WTC11 (cell line): ENCODE measurements at regions not wholly inside any gene's neighbourhood (a gene's known extent, or its start where the extent isn't known, plus 50 kb on each side); places are given as distances from the start of the nearest gene placed in this dataset.

Experiments used
- ATAC-seq: fragments of 200-7000 bp; cut with Tn5 transposase; 2 replicates; pipeline ENCODE4 v1.10.0; 2021; ENCODE audit warnings: mild to moderate bottlenecking, moderate library complexity
- CTCF ChIA-PET: fragments of 300-600 bp; sonication (Branson Sonifier 250); formaldehyde crosslinking; loops from one replicate; lab custom pipeline; 2021; ENCODE audit warnings: antibody characterized with exemption; lab: Charles Lee
- POLR2A ChIA-PET: fragments of 350-600 bp; sonication (Branson Sonifier 250); formaldehyde crosslinking; loops from one replicate; lab custom pipeline; 2021; ENCODE audit warnings: antibody characterized with exemption; lab: Charles Lee
- DNase-seq: peaks from one replicate; pipeline ENCODE4 v3.0.0; 2021; ENCODE audit warnings: low spot score
- H3K27ac Mint-ChIP-seq: 2 replicates; pipeline ENCODE4 v1.8.0; 2021; ENCODE audit warnings: mixed read lengths
- H3K27me3 Mint-ChIP-seq: 2 replicates; pipeline ENCODE4 v1.8.0; 2021; ENCODE audit warnings: low read depth, mild to moderate bottlenecking, moderate library complexity, mixed read lengths
- H3K36me3 Mint-ChIP-seq: 2 replicates; pipeline ENCODE4 v1.8.0; 2021; ENCODE audit warnings: mixed read lengths
- H3K4me1 Mint-ChIP-seq: 2 replicates; pipeline ENCODE4 v1.8.0; 2022; ENCODE audit warnings: mixed read lengths
- H3K4me3 Mint-ChIP-seq: 2 replicates; pipeline ENCODE4 v1.8.0; 2021; ENCODE audit warnings: mild to moderate bottlenecking, moderate library complexity, mixed read lengths
- H3K9me3 Mint-ChIP-seq: 2 replicates; pipeline ENCODE4 v1.8.0; 2021; ENCODE audit warnings: mixed read lengths
- CBFB ChIP-seq: sonication (generic); formaldehyde crosslinking; IDR thresholded peaks from 2 replicates; pipeline ENCODE4 v1.8.1; 2022; ENCODE audit warnings: mild to moderate bottlenecking, low read depth, missing genetic modification reagents
- FOXJ3 ChIP-seq: sonication (generic); formaldehyde crosslinking; IDR thresholded peaks from 2 replicates; pipeline ENCODE4 v1.9.0; 2021; ENCODE audit warnings: missing genetic modification reagents, mild to moderate bottlenecking, borderline replicate concordance
- JUN ChIP-seq: sonication (generic); formaldehyde crosslinking; IDR thresholded peaks from 2 replicates; pipeline ENCODE4 v1.8.0; 2023; ENCODE audit warnings: mild to moderate bottlenecking, missing genetic modification reagents
- ZNF138 ChIP-seq: sonication (generic); formaldehyde crosslinking; conservative IDR thresholded peaks from 2 replicates; pipeline ENCODE4 v1.8.1; 2022; ENCODE audit warnings: mild to moderate bottlenecking, moderate library complexity, missing genetic modification reagents
- ZNF416 ChIP-seq: fragments of 250-450 bp; sonication (Bioruptor Pico); IDR thresholded peaks from 2 replicates; pipeline ENCODE4 v1.9.0; 2021; ENCODE audit warnings: mild to moderate bottlenecking, inconsistent platforms
- ZNF423 ChIP-seq: fragments of 250-450 bp; sonication (Bioruptor Pico); IDR thresholded peaks from 2 replicates; pipeline ENCODE4 v2.1.2; 2022; ENCODE audit warnings: mild to moderate bottlenecking, moderate library complexity
- ZNF671 ChIP-seq: fragments of 250-450 bp; sonication (Bioruptor Pico); IDR thresholded peaks from 2 replicates; pipeline ENCODE4 v1.8.0; 2021; ENCODE audit warnings: mild to moderate bottlenecking
- TF ChIP-seq, protein P1 (sequence below): sonication (generic); formaldehyde crosslinking; IDR thresholded peaks from 2 replicates; pipeline ENCODE4 v1.8.1; 2023; ENCODE audit warnings: mild to moderate bottlenecking, missing genetic modification reagents, borderline replicate concordance
- TF ChIP-seq, protein P2 (sequence below): sonication (generic); formaldehyde crosslinking; IDR thresholded peaks from 2 replicates; pipeline ENCODE4 v1.8.0; 2022; ENCODE audit warnings: mild to moderate bottlenecking, missing genetic modification reagents
- TF ChIP-seq, protein P3 (sequence below): fragments of 250-450 bp; sonication (Bioruptor Pico); IDR thresholded peaks from 2 replicates; pipeline ENCODE4 v1.9.0; 2021; ENCODE audit warnings: mild to moderate bottlenecking, borderline replicate concordance
- TF ChIP-seq, protein P4 (sequence below): fragments of 250-450 bp; sonication (Bioruptor Pico); IDR thresholded peaks from 2 replicates; pipeline ENCODE4 v1.9.0; 2021; ENCODE audit warnings: moderate library complexity, mild to moderate bottlenecking, inconsistent platforms, borderline replicate concordance
- TF ChIP-seq, protein P5 (sequence below): fragments of 250-450 bp; sonication (Bioruptor Pico); conservative IDR thresholded peaks from 2 replicates; pipeline ENCODE4 v1.9.0; 2021; ENCODE audit warnings: mild to moderate bottlenecking
- TF ChIP-seq, protein P6 (sequence below): fragments of 250-450 bp; sonication (Bioruptor Pico); IDR thresholded peaks from 2 replicates; pipeline ENCODE4 v1.9.0; 2021; ENCODE audit warnings: mild to moderate bottlenecking

DNA sequence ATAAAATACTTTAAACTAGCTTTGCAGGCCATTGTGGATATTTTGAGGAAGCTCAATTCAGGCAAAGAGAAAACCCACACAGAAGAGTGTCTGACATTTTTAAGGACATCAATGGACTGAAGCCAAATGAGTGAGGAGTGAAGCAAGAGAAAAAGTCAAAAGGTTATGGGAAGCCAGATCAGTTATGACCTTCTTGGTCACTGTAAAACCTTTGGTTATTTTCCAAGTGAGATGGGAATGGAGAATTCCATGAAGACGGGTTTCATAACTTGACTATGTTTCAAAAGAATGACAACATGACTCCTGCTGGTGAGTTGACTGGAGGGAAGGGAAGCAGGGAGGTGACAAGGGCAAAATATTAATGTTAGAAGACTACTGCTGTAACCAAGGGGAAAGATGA, 585.2 kb downstream of the EFNA5 start (continued):
- TF ChIP-seq, protein P1, sequence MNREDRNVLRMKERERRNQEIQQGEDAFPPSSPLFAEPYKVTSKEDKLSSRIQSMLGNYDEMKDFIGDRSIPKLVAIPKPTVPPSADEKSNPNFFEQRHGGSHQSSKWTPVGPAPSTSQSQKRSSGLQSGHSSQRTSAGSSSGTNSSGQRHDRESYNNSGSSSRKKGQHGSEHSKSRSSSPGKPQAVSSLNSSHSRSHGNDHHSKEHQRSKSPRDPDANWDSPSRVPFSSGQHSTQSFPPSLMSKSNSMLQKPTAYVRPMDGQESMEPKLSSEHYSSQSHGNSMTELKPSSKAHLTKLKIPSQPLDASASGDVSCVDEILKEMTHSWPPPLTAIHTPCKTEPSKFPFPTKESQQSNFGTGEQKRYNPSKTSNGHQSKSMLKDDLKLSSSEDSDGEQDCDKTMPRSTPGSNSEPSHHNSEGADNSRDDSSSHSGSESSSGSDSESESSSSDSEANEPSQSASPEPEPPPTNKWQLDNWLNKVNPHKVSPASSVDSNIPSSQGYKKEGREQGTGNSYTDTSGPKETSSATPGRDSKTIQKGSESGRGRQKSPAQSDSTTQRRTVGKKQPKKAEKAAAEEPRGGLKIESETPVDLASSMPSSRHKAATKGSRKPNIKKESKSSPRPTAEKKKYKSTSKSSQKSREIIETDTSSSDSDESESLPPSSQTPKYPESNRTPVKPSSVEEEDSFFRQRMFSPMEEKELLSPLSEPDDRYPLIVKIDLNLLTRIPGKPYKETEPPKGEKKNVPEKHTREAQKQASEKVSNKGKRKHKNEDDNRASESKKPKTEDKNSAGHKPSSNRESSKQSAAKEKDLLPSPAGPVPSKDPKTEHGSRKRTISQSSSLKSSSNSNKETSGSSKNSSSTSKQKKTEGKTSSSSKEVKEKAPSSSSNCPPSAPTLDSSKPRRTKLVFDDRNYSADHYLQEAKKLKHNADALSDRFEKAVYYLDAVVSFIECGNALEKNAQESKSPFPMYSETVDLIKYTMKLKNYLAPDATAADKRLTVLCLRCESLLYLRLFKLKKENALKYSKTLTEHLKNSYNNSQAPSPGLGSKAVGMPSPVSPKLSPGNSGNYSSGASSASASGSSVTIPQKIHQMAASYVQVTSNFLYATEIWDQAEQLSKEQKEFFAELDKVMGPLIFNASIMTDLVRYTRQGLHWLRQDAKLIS: no peak

DNA sequence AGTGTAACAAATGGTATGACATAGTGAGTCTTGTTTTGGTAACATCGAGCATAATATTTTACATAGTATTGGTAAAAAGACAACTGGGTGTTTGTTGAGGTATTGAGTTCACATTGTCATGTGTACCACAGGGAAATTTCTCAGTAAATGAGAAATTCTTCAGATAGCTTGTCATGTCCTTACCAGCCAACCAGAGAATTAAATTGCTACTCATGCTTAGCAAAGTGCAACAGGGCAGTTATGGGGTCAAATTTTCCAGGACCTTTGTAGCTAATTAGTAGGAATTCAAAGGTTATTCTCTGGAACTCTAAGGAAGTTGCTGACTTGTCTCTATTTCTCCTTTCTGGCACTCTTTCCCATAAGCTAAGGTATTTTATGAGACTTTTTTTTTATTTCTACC, 595.7 kb downstream of the EFNA5 start:
- H3K4me3 Mint-ChIP-seq: no peak overlapping the region
- DNase-seq: no peak
- peaks cover under 1% of the 10 kb centered on the region for H3K4me1 Mint-ChIP-seq
- ChIA-PET POLR2A (no interaction called here), CTCF (no interaction called here)
- ATAC-seq: no peak
- TF ChIP-seq FOXJ3 (CRISPR knock-in tag) (no peak), ZNF416 (CRISPR knock-in tag) (no peak), ZNF671 (CRISPR knock-in tag) (no peak), ZNF138 (CRISPR knock-in tag) (no peak), JUN (CRISPR knock-in tag) (no peak), CBFB (CRISPR knock-in tag) (no peak), ZNF423 (no peak)
- TF ChIP-seq, protein P2, sequence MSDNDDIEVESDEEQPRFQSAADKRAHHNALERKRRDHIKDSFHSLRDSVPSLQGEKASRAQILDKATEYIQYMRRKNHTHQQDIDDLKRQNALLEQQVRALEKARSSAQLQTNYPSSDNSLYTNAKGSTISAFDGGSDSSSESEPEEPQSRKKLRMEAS (CRISPR knock-in tag): no peak
- TF ChIP-seq, protein P3, sequence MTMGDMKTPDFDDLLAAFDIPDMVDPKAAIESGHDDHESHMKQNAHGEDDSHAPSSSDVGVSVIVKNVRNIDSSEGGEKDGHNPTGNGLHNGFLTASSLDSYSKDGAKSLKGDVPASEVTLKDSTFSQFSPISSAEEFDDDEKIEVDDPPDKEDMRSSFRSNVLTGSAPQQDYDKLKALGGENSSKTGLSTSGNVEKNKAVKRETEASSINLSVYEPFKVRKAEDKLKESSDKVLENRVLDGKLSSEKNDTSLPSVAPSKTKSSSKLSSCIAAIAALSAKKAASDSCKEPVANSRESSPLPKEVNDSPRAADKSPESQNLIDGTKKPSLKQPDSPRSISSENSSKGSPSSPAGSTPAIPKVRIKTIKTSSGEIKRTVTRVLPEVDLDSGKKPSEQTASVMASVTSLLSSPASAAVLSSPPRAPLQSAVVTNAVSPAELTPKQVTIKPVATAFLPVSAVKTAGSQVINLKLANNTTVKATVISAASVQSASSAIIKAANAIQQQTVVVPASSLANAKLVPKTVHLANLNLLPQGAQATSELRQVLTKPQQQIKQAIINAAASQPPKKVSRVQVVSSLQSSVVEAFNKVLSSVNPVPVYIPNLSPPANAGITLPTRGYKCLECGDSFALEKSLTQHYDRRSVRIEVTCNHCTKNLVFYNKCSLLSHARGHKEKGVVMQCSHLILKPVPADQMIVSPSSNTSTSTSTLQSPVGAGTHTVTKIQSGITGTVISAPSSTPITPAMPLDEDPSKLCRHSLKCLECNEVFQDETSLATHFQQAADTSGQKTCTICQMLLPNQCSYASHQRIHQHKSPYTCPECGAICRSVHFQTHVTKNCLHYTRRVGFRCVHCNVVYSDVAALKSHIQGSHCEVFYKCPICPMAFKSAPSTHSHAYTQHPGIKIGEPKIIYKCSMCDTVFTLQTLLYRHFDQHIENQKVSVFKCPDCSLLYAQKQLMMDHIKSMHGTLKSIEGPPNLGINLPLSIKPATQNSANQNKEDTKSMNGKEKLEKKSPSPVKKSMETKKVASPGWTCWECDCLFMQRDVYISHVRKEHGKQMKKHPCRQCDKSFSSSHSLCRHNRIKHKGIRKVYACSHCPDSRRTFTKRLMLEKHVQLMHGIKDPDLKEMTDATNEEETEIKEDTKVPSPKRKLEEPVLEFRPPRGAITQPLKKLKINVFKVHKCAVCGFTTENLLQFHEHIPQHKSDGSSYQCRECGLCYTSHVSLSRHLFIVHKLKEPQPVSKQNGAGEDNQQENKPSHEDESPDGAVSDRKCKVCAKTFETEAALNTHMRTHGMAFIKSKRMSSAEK: no peak
- TF ChIP-seq, protein P4, sequence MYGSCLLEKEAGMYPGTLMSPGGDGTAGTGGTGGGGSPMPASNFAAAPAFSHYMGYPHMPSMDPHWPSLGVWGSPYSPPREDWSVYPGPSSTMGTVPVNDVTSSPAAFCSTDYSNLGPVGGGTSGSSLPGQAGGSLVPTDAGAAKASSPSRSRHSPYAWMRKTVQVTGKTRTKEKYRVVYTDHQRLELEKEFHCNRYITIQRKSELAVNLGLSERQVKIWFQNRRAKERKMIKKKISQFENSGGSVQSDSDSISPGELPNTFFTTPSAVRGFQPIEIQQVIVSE (CRISPR knock-in tag): no peak
- TF ChIP-seq, protein P5, sequence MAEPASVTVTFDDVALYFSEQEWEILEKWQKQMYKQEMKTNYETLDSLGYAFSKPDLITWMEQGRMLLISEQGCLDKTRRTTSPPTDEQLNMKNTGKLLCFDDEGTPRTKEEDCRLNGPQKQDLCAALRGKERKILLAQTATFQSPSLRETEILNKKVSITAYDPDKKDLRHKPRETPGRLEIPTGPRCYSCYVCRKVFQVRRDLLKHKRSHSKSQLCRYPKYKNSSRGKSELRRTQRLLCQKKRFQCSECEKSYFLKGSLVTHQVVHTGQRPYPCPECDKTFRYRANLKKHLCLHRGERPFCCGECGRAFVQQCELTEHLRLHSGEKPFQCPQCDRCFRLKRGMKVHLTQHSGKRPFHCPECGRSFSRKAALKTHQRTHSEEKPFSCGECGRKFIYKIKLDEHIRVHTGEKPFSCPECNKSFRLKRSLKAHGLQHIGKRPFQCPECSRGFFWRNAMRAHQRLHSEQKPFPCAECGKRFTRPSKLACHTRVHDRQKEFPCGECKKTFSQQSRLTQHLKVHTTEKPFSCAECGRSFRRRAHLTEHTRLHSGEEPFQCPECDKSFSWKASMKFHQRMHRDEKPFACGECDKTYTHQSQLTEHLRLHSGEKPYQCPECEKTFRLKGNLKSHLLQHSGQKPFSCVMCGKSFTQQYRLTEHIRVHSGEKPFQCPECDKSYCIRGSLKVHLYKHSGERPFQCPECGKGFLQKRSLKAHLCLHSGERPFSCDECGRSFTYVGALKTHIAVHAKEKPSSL: no peak
- TF ChIP-seq, protein P6, sequence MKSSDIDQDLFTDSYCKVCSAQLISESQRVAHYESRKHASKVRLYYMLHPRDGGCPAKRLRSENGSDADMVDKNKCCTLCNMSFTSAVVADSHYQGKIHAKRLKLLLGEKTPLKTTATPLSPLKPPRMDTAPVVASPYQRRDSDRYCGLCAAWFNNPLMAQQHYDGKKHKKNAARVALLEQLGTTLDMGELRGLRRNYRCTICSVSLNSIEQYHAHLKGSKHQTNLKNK (CRISPR knock-in tag): no peak
- H3K27ac Mint-ChIP-seq: no peak overlapping the region
- peaks cover 23% of the 10 kb centered on the region for H3K36me3 Mint-ChIP-seq
- peaks cover 21% of the 10 kb centered on the region for H3K9me3 Mint-ChIP-seq
- no peaks in the 10 kb centered on the region for H3K27me3 Mint-ChIP-seq
